Mammary epithelial cell (primary cell): ENCODE measurements at regions not wholly inside any gene's neighbourhood (a gene's known extent, or its start where the extent isn't known, plus 50 kb on each side); places are given as distances from the start of the nearest gene placed in this dataset.

Source experiments
- CTCF ChIP-seq, 2 donors: IDR thresholded peaks in 1 of 2; conservative IDR thresholded peaks in 1 of 2; 2 replicates each; pipeline ENCODE4 v1.5.1; 2011 to 2012; ENCODE audit warnings: inconsistent platforms in 2 of 2, low read length in 2 of 2, mild to moderate bottlenecking in 2 of 2, control low read depth in 1 of 2, low read depth in 1 of 2; ENCODE audit not compliant: insufficient read depth in 1 of 2; ENCODE audit errors: extremely low read depth in 1 of 2
- EZH2 ChIP-seq: IDR thresholded peaks from 2 replicates; pipeline ENCODE4 v1.6.1; 2012; ENCODE audit warnings: low read length, inconsistent platforms, borderline replicate concordance

GRCh38 chrX:43317378-43317777 is 338.7 kb upstream of the MAOA start:
- TF ChIP-seq CTCF (conservative IDR thresholded peaks at IDR 0.05 in 1 of 2, IDR thresholded peaks at IDR 0.05 in 1 of 2; ENCODE audit: extremely low read depth in 1 of 2, insufficient read depth in 1 of 2, low read depth in 1 of 2, low read length in 2 of 2) (no peak), EZH2 (no peak)
